ENCODE measurements at regions not wholly inside any gene's neighbourhood (a gene's known extent, or its start where the extent isn't known, plus 50 kb on each side); places are given as distances from the start of the nearest gene placed in this dataset.
"Not testable (repeated sequence)": the region's sequence is repeated elsewhere in the genome, so short reads cannot be mapped to it uniquely, and the experiment has no call there.

DNA sequence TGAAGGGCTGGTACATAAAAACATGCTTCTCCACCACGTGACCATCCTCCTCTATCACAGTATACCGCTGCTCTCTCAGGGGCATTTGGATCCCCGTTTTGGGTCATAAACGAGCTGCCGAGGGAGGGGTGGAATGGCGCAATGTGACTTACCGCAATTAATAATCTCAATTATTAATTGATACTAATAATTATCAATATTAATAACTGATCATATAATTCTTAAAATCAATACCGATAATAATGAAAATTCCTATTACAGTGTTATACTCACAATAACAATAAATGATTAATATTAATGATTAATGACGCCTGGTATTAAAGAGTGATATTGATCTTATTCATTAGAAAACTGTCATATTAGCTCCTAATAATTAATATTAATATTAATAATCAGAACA lies 56.1 kb upstream of the FRG2C start:
- not testable (repeated sequence) for DNase-seq (ENCODE audit: low spot score)

GRCh38 chr3:75609598-75609997 lies 54.5 kb upstream of the FRG2C start:
- DNase-seq (ENCODE audit: low spot score) = not testable (repeated sequence)

GRCh38 chr3:75610773-75611172 lies 53.4 kb upstream of the FRG2C start:
- DNase-seq (ENCODE audit: low spot score) = no peak

- DNase-seq (ENCODE audit: low spot score) = not testable (repeated sequence)
Observed at GRCh38 chr3:75611724-75612460, 52.2 kb upstream of the FRG2C start.

All from GM03348 (cell line).